HCT116 (cell line): ENCODE measurements at regions not wholly inside any gene's neighbourhood (a gene's known extent, or its start where the extent isn't known, plus 50 kb on each side); places are given as distances from the start of the nearest gene placed in this dataset.

Experiments
- ATAC-seq: fragments of 200-7000 bp; cut with Tn5 transposase; 2 replicates; pipeline ENCODE4 v1.9.1; 2020; ENCODE audit warnings: mild to moderate bottlenecking, moderate library complexity
- BruUV-seq: library from RNA; stranded (reverse); fragments of 400-500 nt; replicated peaks from 2 replicates; lab custom pipeline; 2021; lab: Mats Ljungman, UMichigan
- CTCF ChIA-PET: fragments of 300-600 bp; sonication (Branson Sonifier 250); formaldehyde crosslinking; loops from one replicate; lab custom pipeline; 2021; ENCODE audit warnings: antibody characterized with exemption; lab: Charles Lee
- POLR2A ChIA-PET: fragments of 300-600, 350-600 bp; sonication (Branson Sonifier 250); formaldehyde crosslinking; loops from one replicate; lab custom pipeline; 2021; ENCODE audit warnings: antibody characterized with exemption; lab: Charles Lee
- RAD21 ChIA-PET, 2 experiments: fragments of 300-600 bp; sonication (Branson Sonifier 250); formaldehyde crosslinking; loops; one replicate each; lab custom pipeline; 2023; ENCODE audit warnings: low total read pairs in 2 of 2; ENCODE audit not compliant: uncharacterized antibody in 2 of 2, unreplicated experiment in 2 of 2, low non-redundant PET in 1 of 2; lab: Charles Lee
- DNase-seq: peaks from one replicate; pipeline ENCODE4 v3.0.0-alpha.2; 2010; ENCODE audit warnings: low read depth, low spot score
- H2AFZ ChIP-seq: fragments of 200-600 bp; shearing (Covaris generic), sonication (generic); 2 replicates; pipeline ENCODE4 v1.6.1; 2017; ENCODE audit warnings: low read depth, mixed run types, mixed read lengths, antibody characterized with exemption, low read length; ENCODE audit not compliant: poor library complexity, severe bottlenecking
- H3K27ac ChIP-seq: 2 replicates; pipeline ENCODE4 v1.5.1; 2012; ENCODE audit warnings: low read depth, low read length
- H3K27me3 ChIP-seq: fragments of 200-600 bp; sonication (generic); 2 replicates; pipeline ENCODE4 v1.6.1; 2016; ENCODE audit warnings: mixed run types, low read length, mixed read lengths; ENCODE audit not compliant: insufficient read depth
- H3K36me3 ChIP-seq, 2 experiments: fragments of 200-500 bp in 1 of 2; fragments of 200-600 bp in 1 of 2; sonication (Bioruptor generic) in 1 of 2; sonication (generic) in 1 of 2; 2 replicates each; pipeline versions ENCODE4 v1.5.1 to v1.6.1; 2014 to 2016; ENCODE audit warnings: low read length in 2 of 2, inconsistent platforms in 1 of 2, mixed read lengths in 1 of 2, mixed run types in 1 of 2; ENCODE audit not compliant: insufficient read depth in 2 of 2, control insufficient read depth in 1 of 2
- H3K4me1 ChIP-seq, 2 experiments: fragments of 200-600 bp in 1 of 2; sonication (generic) in 1 of 2; 2 replicates each; pipeline versions ENCODE4 v1.5.1 to v1.6.1; 2012 to 2017; ENCODE audit warnings: low read length in 2 of 2, inconsistent platforms in 1 of 2, mild to moderate bottlenecking in 1 of 2, mixed read lengths in 1 of 2, mixed run types in 1 of 2, moderate library complexity in 1 of 2; ENCODE audit not compliant: insufficient read depth in 2 of 2, control insufficient read depth in 1 of 2
- H3K4me2 ChIP-seq: fragments of 200-600 bp; sonication (generic); 2 replicates; pipeline ENCODE4 v1.6.1; 2017; ENCODE audit warnings: mixed run types, low read length, mixed read lengths
- H3K4me3 ChIP-seq, 2 experiments: fragments of 200-600 bp in 1 of 2; sonication (generic) in 1 of 2; replicated peaks in 1 of 2; 2 replicates each; pipeline ENCODE4 v1.5.1; 2011 to 2016; ENCODE audit warnings: low read length in 2 of 2, control low read depth in 1 of 2, low read depth in 1 of 2, mild to moderate bottlenecking in 1 of 2, mixed read lengths in 1 of 2, mixed run types in 1 of 2
- H3K79me2 ChIP-seq: fragments of 200-600 bp; sonication (generic); 2 replicates; pipeline ENCODE4 v1.6.1; 2017; ENCODE audit warnings: mild to moderate bottlenecking, mixed run types, low read length, moderate library complexity, mixed read lengths; ENCODE audit not compliant: insufficient read depth
- H3K9ac ChIP-seq: fragments of 200-600 bp; sonication (generic); 2 replicates; pipeline ENCODE4 v1.6.1; 2016; ENCODE audit warnings: low read length, mixed read lengths
- H3K9me2 ChIP-seq: fragments of 200-600 bp; sonication (generic), shearing (Covaris generic); 2 replicates; pipeline ENCODE4 v1.6.1; 2017; ENCODE audit warnings: mixed run types, mild to moderate bottlenecking, moderate library complexity; ENCODE audit not compliant: insufficient read depth
- H3K9me3 ChIP-seq, 2 experiments: fragments of 200-500 bp in 1 of 2; fragments of 200-600 bp in 1 of 2; sonication (Bioruptor generic) in 1 of 2; sonication (generic) in 1 of 2; 2 replicates each; pipeline ENCODE4 v1.6.1; 2014 to 2017; ENCODE audit warnings: low read length in 2 of 2, mixed read lengths in 2 of 2, inconsistent platforms in 1 of 2, low read depth in 1 of 2, mild to moderate bottlenecking in 1 of 2, mixed run types in 1 of 2, moderate library complexity in 1 of 2; ENCODE audit not compliant: control insufficient read depth in 1 of 2, insufficient read depth in 1 of 2
- H4K20me1 ChIP-seq: fragments of 200-600 bp; sonication (generic), shearing (Covaris generic); 2 replicates; pipeline ENCODE4 v1.6.1; 2017; ENCODE audit warnings: mixed run types, mild to moderate bottlenecking, moderate library complexity; ENCODE audit not compliant: insufficient read depth
- CBX3 ChIP-seq: IDR thresholded peaks from 2 replicates; pipeline ENCODE4 v1.6.1; 2012; ENCODE audit warnings: low read depth
- ELF1 ChIP-seq: IDR thresholded peaks from 2 replicates; pipeline ENCODE4 v1.6.1; 2012; ENCODE audit warnings: low read depth, borderline replicate concordance
- POLR2A ChIP-seq: IDR thresholded peaks from 2 replicates; pipeline ENCODE4 v1.7.0; 2011; ENCODE audit warnings: borderline replicate concordance; ENCODE audit not compliant: insufficient read depth, insufficient read length; ENCODE audit errors: extremely low read depth
- REST ChIP-seq: IDR thresholded peaks from 2 replicates; pipeline ENCODE4 v1.6.1; 2012; ENCODE audit warnings: low read depth
- SP1 ChIP-seq: IDR thresholded peaks from 2 replicates; pipeline ENCODE4 v1.6.1; 2012; ENCODE audit warnings: low read depth
- SRF ChIP-seq: IDR thresholded peaks from 2 replicates; pipeline ENCODE4 v1.6.1; 2012; ENCODE audit warnings: low read depth
- YY1 ChIP-seq: IDR thresholded peaks from 2 replicates; pipeline ENCODE4 v1.6.1; 2011; ENCODE audit warnings: low read length, low read depth, moderate library complexity, mild to moderate bottlenecking; ENCODE audit not compliant: insufficient replicate concordance; ENCODE audit errors: extremely low read depth
- ZFX ChIP-seq: fragments of 450-650 bp; IDR thresholded peaks from 2 replicates; pipeline ENCODE4 v1.6.1; 2017
- ZNF274 ChIP-seq: fragments of 200-500 bp; sonication (Bioruptor generic); IDR thresholded peaks from 2 replicates; pipeline ENCODE4 v1.6.1; 2014; ENCODE audit warnings: mild to moderate bottlenecking, low read depth, low read length, inconsistent platforms
- intact Hi-C: fragments of 100-400 bp; cut with micrococcal nuclease; formaldehyde crosslinking; loops from 2 replicates; pipeline ENCODE4 v1.10.0; 2022
- TF ChIP-seq, protein P1 (sequence below): IDR thresholded peaks from 2 replicates; pipeline ENCODE4 v1.6.1; 2011; ENCODE audit warnings: mild to moderate bottlenecking, low read length, moderate library complexity; ENCODE audit not compliant: insufficient replicate concordance; ENCODE audit errors: extremely low read depth
- TF ChIP-seq, protein P2 (sequence below): IDR thresholded peaks from 2 replicates; pipeline ENCODE4 v1.6.1; 2012

GRCh38 chr10:14451341-14451740, 120.6 kb upstream of the FRMD4A start:
- no peak overlapping the region for H3K4me2 ChIP-seq
- ATAC-seq (no peak), DNase-seq (no peak)
- H3K79me2 ChIP-seq: no peaks in the 10 kb centered on the region
- ChIA-PET POLR2A (no interaction called here), RAD21 (no interaction called here), CTCF (no interaction called here)
- no peaks in the 10 kb centered on the region for H3K9me2 ChIP-seq
- H3K36me3 ChIP-seq: no peaks in the 10 kb centered on the region
- no peak overlapping the region for H2AFZ ChIP-seq
- no peaks in the 10 kb centered on the region for H4K20me1 ChIP-seq
- H3K27ac ChIP-seq: no peak overlapping the region
- TF ChIP-seq ELF1: no peak
- TF ChIP-seq, protein P1, sequence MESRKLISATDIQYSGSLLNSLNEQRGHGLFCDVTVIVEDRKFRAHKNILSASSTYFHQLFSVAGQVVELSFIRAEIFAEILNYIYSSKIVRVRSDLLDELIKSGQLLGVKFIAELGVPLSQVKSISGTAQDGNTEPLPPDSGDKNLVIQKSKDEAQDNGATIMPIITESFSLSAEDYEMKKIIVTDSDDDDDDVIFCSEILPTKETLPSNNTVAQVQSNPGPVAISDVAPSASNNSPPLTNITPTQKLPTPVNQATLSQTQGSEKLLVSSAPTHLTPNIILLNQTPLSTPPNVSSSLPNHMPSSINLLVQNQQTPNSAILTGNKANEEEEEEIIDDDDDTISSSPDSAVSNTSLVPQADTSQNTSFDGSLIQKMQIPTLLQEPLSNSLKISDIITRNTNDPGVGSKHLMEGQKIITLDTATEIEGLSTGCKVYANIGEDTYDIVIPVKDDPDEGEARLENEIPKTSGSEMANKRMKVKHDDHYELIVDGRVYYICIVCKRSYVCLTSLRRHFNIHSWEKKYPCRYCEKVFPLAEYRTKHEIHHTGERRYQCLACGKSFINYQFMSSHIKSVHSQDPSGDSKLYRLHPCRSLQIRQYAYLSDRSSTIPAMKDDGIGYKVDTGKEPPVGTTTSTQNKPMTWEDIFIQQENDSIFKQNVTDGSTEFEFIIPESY: no peak
- no peak for TF ChIP-seq ZNF274
- no peak for TF ChIP-seq POLR2A
- TF ChIP-seq, protein P2, sequence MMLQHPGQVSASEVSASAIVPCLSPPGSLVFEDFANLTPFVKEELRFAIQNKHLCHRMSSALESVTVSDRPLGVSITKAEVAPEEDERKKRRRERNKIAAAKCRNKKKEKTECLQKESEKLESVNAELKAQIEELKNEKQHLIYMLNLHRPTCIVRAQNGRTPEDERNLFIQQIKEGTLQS: no peak
- no peak for TF ChIP-seq SP1
- TF ChIP-seq SRF: no peak
- no peak for TF ChIP-seq CBX3
- no peak for TF ChIP-seq ZFX
- TF ChIP-seq YY1: no peak
- TF ChIP-seq REST: no peak
- no peak overlapping the region for H3K9ac ChIP-seq
- intact Hi-C loops: no loop called here
- no TSS peak for BruUV-seq
- no peaks in the 10 kb centered on the region for H3K4me1 ChIP-seq
- H3K9me3 ChIP-seq: no peaks in the 10 kb centered on the region
- H3K27me3 ChIP-seq: no peaks in the 10 kb centered on the region
- no peak overlapping the region for H3K4me3 ChIP-seq
